Keratinocyte (primary cell): ENCODE measurements at regions not wholly inside any gene's neighbourhood (a gene's known extent, or its start where the extent isn't known, plus 50 kb on each side); places are given as distances from the start of the nearest gene placed in this dataset.

Experiments used
- CTCF ChIP-seq, 3 experiments: IDR thresholded peaks in 1 of 3; conservative IDR thresholded peaks in 1 of 3; optimal IDR thresholded peaks in 1 of 3; 2 replicates in 2 of 3; 3 replicates in 1 of 3; pipeline versions ENCODE3 to v1.5.1; 2011; ENCODE audit warnings: low read length in 3 of 3, mild to moderate bottlenecking in 3 of 3, moderate library complexity in 2 of 3, control low read depth in 1 of 3, inconsistent platforms in 1 of 3; ENCODE audit not compliant: insufficient read depth in 2 of 3; ENCODE audit errors: extremely low read depth in 1 of 3
- EZH2 ChIP-seq: IDR thresholded peaks from one replicate; pipeline ENCODE4 v1.6.1; 2012; ENCODE audit warnings: inconsistent platforms, mild to moderate bottlenecking, low read length, moderate library complexity

- no peak for TF ChIP-seq CTCF (optimal IDR thresholded peaks at IDR 0.05 in 1 of 3, IDR thresholded peaks at IDR 0.05 in 1 of 3, conservative IDR thresholded peaks at IDR 0.05 in 1 of 3; ENCODE audit: extremely low read depth in 1 of 3, insufficient read depth in 2 of 3, low read length in 3 of 3)
- no peak for TF ChIP-seq EZH2
Measured at GRCh38 chr13:89920461-89920860, 1427.0 kb upstream of the MIR17HG start.
